ENCODE measurements at regions not wholly inside any gene's neighbourhood (a gene's known extent, or its start where the extent isn't known, plus 50 kb on each side); places are given as distances from the start of the nearest gene placed in this dataset.

DNA sequence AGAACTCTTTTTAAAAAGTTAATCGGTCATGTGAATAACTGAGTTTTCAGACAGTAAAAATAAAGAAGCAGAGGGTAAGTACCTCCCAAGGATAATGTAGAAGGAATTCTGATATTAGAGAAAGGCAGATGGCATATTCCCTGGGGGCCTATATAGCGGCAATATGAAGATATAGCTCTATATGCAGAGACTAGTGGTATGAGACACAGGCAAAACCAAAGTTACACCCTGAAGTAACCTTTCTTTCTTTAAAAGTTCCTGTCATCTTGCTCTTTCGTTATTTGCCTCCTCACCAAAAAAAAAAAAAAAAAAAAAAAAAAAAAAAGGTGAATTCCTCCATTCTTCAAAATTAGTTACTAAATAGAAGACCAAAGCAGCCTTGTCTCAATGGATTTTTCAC is 76.2 kb upstream of the ARHGAP32 start:
- DNase-seq: no peak

DNA sequence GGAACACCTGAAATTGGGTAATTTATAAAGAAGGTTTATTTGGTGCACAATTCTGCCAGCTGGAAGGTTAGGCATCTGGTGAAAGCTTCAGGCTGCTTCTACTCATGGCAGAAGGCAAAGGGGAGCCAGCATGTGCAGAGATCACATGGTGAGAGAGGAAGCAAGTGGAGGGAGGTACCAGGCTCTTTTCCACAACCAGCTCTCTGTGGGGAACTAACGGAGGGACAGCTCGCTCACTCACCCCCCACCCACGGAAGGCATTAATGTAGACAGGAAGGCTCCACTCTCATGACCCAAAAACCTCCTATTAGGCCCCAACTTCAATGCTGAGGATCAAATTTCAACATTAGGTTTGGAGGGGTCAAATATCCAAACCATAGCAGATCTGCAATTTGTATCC is 75.6 kb upstream of the ARHGAP32 start:
- DNase-seq: peak in 1 of 56 donors; percentile 23

DNA sequence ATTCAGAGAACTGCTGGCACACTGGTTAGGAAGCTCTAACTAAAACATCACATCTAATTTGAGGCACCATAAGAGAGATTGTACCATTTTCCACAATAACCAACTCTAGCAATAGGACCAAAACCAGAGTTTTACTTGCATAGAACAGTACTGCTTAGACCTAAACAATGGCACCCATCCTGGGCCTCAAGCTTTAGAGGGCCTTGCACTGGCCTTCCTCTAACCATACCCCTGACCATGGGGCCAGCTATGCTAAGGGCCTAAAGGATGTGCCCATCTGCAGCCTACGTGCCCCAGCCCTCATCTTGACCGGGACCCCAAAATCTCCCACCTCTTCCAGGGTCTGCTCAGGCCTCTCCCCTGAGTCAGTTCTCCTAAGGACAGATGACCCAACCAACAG is 74.4 kb upstream of the ARHGAP32 start:
- no peak for DNase-seq

DNA sequence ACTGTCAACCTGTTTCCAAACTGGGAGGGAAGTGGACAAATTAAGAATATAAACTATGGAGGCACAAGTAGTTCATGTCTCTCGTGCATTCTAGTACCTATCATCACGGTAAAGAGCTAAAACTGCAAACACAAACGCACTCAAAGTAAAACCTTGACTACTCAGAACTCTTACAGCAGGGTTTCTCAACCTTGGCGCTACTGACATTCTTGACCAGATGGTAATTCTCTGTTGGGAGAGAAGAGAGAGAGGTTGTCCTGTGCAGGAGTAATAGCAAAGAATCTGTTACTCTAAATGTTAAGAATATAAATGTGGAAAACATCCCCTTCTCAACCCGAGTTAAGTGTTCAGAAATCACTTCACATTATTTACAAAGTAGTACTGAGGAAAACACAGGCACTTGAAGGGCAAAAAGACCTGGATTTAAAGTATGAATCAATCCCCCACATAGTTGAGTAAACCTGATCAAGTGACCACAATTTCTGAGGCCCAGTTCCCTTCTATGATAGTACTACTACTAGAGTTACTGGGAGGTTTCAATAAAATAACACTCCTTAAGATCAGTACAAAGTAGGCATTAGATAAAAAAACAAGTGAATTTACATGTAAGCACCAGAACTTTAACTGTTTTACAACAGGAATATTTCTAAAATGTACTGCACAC is 73.1 kb upstream of the ARHGAP32 start:
- no peak for DNase-seq

DNA sequence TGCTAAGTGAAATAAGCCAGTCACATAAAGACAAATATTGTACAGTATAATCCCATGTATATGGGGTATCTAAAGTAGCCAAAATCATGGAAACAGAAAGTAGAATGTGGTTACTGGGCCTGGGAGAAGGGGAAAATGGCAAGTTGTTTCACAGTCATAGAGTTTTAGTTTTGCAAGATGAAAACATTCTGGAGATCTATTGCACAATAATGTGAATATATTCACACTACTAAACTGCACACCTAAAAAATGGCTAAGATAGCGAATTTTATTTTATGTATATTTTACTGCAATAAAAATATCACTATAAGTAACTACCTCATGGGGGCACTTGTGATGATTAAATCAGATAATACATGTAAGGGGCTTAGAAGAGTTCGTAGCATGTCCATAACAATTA is 72.0 kb upstream of the ARHGAP32 start:
- DNase-seq: no peak

DNA sequence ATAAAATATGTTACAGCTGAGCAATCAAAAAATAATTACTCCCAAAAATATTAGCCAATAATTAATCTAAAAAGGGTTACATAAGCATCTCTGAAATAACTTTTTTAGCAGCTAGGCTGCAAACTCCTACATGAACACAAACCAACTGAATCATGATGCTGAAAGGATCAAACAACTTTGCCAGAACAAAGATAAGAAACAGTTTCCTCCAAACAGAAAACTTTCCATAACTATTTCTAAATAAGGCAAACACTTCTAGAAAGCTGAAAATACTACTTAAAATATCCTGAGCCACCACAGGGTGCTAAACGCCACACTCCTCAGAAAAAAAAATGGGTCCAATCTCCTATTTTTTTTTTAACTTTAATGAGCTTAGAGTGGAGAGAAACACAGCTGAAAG is 68.6 kb upstream of the ARHGAP32 start:
- DNase-seq: no peak

DNA sequence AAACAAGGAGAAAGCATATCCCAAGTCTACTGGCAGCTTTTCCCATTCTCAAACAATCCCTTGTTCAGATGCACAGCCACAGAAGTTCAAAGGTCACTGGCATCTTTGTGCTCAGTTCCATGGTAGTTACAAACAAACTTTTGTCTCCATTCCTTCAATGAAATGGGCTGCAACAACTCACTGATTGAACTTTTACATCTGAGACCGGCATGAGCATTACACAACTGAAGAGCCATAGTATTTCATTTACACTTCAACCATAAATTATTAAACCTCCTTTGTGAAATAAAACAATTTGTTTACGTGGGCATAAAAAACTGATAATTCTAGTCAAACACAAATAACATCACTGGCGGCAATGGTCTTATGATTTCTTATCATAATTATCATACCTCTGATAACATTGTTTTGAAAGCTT is 67.8 kb upstream of the ARHGAP32 start:
- DNase-seq: peak in 35 of 56 donors; percentile 7 to 71 (median 43)

DNA sequence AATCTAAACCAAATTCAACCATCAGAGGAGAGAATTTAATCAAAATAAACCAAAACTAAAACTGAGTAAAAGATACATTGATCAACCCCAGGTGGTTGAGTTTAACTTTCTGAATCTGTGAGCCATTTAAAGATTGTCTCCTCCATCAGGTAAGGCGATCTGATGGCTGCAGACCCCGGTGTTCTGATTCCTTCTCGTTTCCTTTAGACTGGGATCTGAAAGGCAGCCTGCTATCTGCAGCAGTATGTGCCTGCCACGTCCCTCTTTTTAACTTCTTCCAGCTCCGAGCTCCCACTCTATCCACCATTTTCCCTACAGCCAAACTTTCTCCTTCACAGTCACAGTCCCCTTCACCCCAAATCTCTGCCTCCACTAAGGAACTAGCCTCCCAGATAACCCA is 66.1 kb upstream of the ARHGAP32 start:
- DNase-seq: no peak

DNA sequence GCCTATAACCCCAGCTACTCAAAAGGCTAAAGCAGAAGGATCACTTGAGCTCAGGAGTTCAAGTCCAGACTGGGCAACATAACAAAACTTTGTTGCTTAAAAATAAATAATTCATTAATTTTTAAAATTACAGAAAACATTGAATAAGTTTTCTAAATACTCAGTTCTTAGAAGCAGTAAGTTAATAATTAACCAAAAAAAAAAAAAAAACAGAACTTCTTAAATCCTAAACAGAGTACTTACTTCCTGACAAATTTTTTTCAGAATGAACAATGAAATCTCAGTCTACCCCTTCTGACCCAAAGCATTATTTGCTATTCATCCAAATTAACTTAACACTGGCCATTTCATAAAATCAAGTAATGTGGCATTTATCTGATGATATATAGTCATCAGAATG is 65.4 kb upstream of the ARHGAP32 start:
- DNase-seq: no peak

DNA sequence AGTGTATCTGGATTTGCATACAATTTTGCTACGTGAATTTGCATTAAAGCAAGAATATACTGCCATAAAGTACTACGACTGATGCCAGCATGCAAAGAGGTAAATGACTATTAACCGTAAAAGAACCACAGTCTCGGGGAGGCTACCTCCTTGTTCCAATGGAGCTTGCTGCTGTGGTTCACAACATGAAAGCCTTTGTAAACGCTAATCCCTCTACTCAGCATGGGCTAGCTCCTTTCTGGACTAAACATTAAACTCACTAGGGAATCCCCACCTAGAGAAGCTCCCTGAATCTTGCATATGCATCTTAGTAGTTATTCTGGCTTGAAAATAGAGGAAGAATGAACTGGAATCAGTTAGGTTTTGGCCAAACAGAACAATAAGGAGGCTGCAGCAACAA is 60.5 kb upstream of the ARHGAP32 start:
- DNase-seq: no peak

DNA sequence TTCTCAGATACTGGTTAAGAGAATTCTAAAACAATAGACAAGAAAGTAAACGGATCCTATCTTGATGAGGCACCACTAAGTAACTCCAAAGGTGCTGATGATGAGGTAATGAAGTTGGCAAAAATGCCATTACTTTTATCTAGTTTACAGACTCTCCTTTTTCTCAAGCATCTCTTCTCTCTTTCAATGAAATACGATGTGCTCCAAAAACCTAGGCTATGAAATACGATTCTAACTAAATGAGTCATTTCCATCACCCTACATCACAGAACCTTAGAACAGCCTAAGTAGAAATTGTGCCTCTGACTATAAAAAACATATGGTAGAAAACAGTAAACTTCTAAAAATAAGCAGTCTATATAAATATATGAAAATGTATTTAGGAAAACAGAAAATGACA is 58.9 kb upstream of the ARHGAP32 start:
- DNase-seq: no peak

DNA sequence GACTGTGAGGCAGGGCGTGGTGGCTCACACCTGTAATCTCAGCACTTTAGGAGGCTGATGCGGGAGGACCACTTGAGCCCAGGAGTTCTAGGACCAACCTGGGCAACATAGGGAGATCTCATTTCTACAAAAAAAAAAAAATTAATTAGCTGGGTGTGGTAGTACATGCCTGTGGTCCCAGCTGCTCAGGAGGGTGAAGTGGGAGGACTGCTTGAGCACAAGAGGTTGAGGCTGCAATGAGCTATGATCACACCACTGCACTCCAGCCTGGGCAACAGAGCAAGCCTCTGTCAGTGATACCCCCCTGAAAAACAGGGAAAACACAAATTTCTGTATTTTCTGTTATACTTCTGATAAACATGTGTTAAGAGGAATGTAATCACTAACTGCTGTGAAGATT is 57.8 kb upstream of the ARHGAP32 start:
- DNase-seq: no peak

DNA sequence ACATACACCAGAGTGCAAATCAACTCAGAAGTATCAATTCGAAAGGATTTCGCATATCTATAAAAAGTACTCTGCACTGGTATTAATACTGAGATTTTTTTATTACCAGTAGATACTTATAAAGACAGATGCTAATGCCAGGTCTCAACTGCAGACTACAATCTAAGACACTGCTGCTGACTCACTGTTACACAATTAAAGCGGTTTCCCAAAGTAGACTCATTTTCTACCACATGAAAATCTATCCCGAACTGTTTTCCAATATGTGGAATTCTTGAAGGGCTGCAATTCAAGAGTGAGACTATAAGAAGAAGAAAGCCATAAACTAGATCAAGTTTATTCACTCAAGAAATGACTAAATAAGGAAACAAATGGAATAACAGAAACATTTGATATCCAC is 57.2 kb upstream of the ARHGAP32 start:
- DNase-seq: peak in 1 of 56 donors; percentile 5

DNA sequence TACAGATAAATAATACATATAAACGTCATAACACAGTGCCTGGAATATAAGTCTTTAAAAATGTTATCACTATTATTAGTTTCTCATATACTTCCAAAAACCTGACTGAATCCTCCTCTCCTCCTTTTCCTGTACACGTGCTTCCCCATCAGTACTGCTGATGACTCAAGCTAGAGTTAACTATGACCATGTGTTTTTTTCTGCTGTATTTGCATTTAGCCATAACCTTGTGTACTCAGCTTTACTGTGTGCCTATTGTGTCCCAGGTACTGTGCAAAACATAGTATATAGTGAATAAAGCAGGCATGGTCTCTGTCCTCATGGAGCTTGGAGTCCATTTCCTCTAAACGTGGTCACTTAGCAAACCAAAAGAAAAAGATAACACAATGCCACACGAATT is 56.5 kb upstream of the ARHGAP32 start:
- no peak for DNase-seq

DNA sequence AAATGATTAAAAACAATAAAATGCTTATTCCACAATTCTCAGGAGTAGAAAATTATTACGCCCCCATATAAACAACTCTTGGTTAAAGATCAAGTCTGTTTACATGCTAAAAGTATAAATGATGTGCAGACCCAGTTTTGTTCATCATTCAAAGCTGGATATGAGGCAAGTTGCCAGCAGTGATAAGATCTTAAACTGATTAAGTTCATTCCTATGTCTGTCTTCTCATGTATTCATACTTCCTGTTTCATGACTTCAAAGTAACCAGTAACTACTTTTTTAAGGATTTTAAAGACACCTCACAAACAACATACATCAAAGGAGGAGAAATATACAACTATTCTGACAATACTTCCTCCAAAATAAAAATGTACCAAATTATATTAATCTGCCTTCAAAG is 55.0 kb upstream of the ARHGAP32 start:
- DNase-seq: no peak

DNA sequence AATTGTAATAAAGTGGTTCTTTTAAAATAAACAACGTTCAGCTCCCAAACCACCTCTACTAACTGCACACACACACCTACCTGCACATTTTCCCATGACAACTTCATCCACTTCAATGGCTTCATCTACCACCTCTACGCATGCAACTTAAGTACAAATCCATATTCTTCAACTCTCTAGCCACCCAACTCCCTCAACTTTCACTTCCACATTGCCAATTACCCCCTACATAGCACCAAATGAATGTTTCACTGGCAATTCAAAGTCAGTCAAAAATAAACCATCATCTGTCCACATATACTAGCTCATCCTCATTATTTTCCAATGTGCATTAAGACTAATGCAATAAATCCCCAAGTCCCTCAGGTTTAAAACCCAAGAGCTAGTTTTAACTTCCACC is 50.7 kb upstream of the ARHGAP32 start:
- DNase-seq: no peak
